HG02642 (cell line): ENCODE measurements at regions not wholly inside any gene's neighbourhood (a gene's known extent, or its start where the extent isn't known, plus 50 kb on each side); places are given as distances from the start of the nearest gene placed in this dataset.
A peak's percentile ranks its signal among the peaks of the same experiment; 100 is the strongest.
"Not testable (repeated sequence)": the region's sequence is repeated elsewhere in the genome, so short reads cannot be mapped to it uniquely, and the experiment has no call there.

Experiments used
- ATAC-seq: cut with Tn5 transposase; IDR thresholded peaks from one replicate; pipeline ENCODE4 v1.9.1; 2021; ENCODE audit warnings: mild to moderate bottlenecking; ENCODE audit not compliant: unreplicated experiment, poor library complexity

GRCh38 chr9:32882705-32883104 lies 99.4 kb downstream of the TMEM215 start:
- no peak for ATAC-seq

- ATAC-seq: no peak
Measured at GRCh38 chr9:32884482-32884881, 101.1 kb downstream of the TMEM215 start.

GRCh38 chr9:32886021-32886420 lies 102.7 kb downstream of the TMEM215 start:
- ATAC-seq: no peak

- ATAC-seq: not testable (repeated sequence)
Measured at GRCh38 chr9:32894485-32894884, 106.9 kb downstream of the APTX start.

- ATAC-seq: no peak
Measured at GRCh38 chr9:32899181-32899580, 102.2 kb downstream of the APTX start.

GRCh38 chr9:32899761-32900160 lies 101.7 kb downstream of the APTX start:
- ATAC-seq: no peak

GRCh38 chr9:32906213-32906612 lies 95.2 kb downstream of the APTX start:
- ATAC-seq: peak; percentile 96

- ATAC-seq: no peak
Measured at GRCh38 chr9:32915802-32916201, 85.6 kb downstream of the APTX start.

GRCh38 chr9:32918628-32919027 lies 82.8 kb downstream of the APTX start:
- ATAC-seq: no peak
